Right lobe of liver (tissue), 4 donors: ENCODE measurements at regions not wholly inside any gene's neighbourhood (a gene's known extent, or its start where the extent isn't known, plus 50 kb on each side); places are given as distances from the start of the nearest gene placed in this dataset.

Experiments used
- CTCF ChIP-seq, 4 donors: fragments of 200-600 bp in 3 of 4; fragments of 450-650 bp in 1 of 4; IDR thresholded peaks; one replicate each; pipeline versions ENCODE4 v1.5.1 to v1.8.0; 2016 to 2022; ENCODE audit warnings: antibody characterized with exemption in 4 of 4, mild to moderate bottlenecking in 2 of 4
- POLR2A ChIP-seq: fragments of 450-650 bp; IDR thresholded peaks from one replicate; pipeline ENCODE4 v1.6.1; 2017; ENCODE audit warnings: antibody characterized with exemption, mild to moderate bottlenecking
- donor health status: DM: no; HTN: no; CAD: no.
- donor health status: DM: no; HTN: no; CAD: no.
- donor health status: DM: no; HTN: yes; CAD: no.

- TF ChIP-seq POLR2A: no peak
- no peak for TF ChIP-seq CTCF (IDR thresholded peaks at IDR 0.05)
Observed at GRCh38 chr9:104286187-104286586, 192.1 kb downstream of the SMC2 start.
